ENCODE measurements at regions not wholly inside any gene's neighbourhood (a gene's known extent, or its start where the extent isn't known, plus 50 kb on each side); places are given as distances from the start of the nearest gene placed in this dataset.

GRCh38 chr4:59925290-59925689 lies 1274.8 kb upstream of the ADGRL3 start:
- DNase-seq, result no peak

GRCh38 chr4:59936566-59936965 lies 1263.6 kb upstream of the ADGRL3 start:
- DNase-seq, result peak; percentile 73

- no peak for DNase-seq
These were observed 1262.0 kb upstream of the ADGRL3 start for GRCh38 chr4:59938166-59938565.

GRCh38 chr4:59945277-59945676 lies 1254.8 kb upstream of the ADGRL3 start:
- DNase-seq, result no peak

- DNase-seq, result no peak
These were observed 1254.4 kb upstream of the ADGRL3 start for GRCh38 chr4:59945716-59946115.

- no peak for DNase-seq
These were observed 1243.8 kb upstream of the ADGRL3 start for GRCh38 chr4:59956366-59956765.

GRCh38 chr4:59960143-59960542 lies 1240.0 kb upstream of the ADGRL3 start:
- DNase-seq, result no peak

GRCh38 chr4:59966758-59967157 lies 1233.4 kb upstream of the ADGRL3 start:
- DNase-seq, result no peak

- no peak for DNase-seq
These were observed 1231.3 kb upstream of the ADGRL3 start for GRCh38 chr4:59968796-59969195.

GRCh38 chr4:59969909-59970308 lies 1230.2 kb upstream of the ADGRL3 start:
- DNase-seq, result no peak

- no peak for DNase-seq
These were observed 1228.2 kb upstream of the ADGRL3 start for GRCh38 chr4:59971952-59972351.

- DNase-seq, result no peak
These were observed 1226.6 kb upstream of the ADGRL3 start for GRCh38 chr4:59973492-59973891.

- no peak for DNase-seq
These were observed 1221.1 kb upstream of the ADGRL3 start for GRCh38 chr4:59979061-59979460.

- no peak for DNase-seq
These were observed 1216.3 kb upstream of the ADGRL3 start for GRCh38 chr4:59983852-59984251.

- no peak for DNase-seq
These were observed 1212.8 kb upstream of the ADGRL3 start for GRCh38 chr4:59987289-59987688.

- DNase-seq, result no peak
These were observed 1206.0 kb upstream of the ADGRL3 start for GRCh38 chr4:59994118-59994517.

- DNase-seq, result no peak
These were observed 1197.4 kb upstream of the ADGRL3 start for GRCh38 chr4:60002603-60003337.

- no peak for DNase-seq
These were observed 1186.5 kb upstream of the ADGRL3 start for GRCh38 chr4:60013464-60014184.

GRCh38 chr4:60016971-60017370 lies 1183.2 kb upstream of the ADGRL3 start:
- no peak for DNase-seq

- no peak for DNase-seq
These were observed 1180.9 kb upstream of the ADGRL3 start for GRCh38 chr4:60019180-60019579.

- DNase-seq, result no peak
These were observed 1180.2 kb upstream of the ADGRL3 start for GRCh38 chr4:60019946-60020345.

- DNase-seq, result no peak
These were observed 1179.7 kb upstream of the ADGRL3 start for GRCh38 chr4:60020389-60020788.

GRCh38 chr4:60033826-60034225 lies 1166.3 kb upstream of the ADGRL3 start:
- peak; percentile 31 for DNase-seq

GRCh38 chr4:60034361-60034760 lies 1165.8 kb upstream of the ADGRL3 start:
- peak; percentile 45 for DNase-seq

GRCh38 chr4:60039908-60040307 lies 1160.2 kb upstream of the ADGRL3 start:
- DNase-seq, result no peak
